NCI-H524 treated with DMSO at 0.1 percent for 48 hours (cell line): ENCODE measurements at regions not wholly inside any gene's neighbourhood (a gene's known extent, or its start where the extent isn't known, plus 50 kb on each side); places are given as distances from the start of the nearest gene placed in this dataset.
A peak's percentile ranks its signal among the peaks of the same experiment; 100 is the strongest.
"Not testable (repeated sequence)": the region's sequence is repeated elsewhere in the genome, so short reads cannot be mapped to it uniquely, and the experiment has no call there.

Experiments used
- DNase-seq: peaks from one replicate; lab custom pipeline; 2025; lab: John Stamatoyannopoulos, UW

DNA sequence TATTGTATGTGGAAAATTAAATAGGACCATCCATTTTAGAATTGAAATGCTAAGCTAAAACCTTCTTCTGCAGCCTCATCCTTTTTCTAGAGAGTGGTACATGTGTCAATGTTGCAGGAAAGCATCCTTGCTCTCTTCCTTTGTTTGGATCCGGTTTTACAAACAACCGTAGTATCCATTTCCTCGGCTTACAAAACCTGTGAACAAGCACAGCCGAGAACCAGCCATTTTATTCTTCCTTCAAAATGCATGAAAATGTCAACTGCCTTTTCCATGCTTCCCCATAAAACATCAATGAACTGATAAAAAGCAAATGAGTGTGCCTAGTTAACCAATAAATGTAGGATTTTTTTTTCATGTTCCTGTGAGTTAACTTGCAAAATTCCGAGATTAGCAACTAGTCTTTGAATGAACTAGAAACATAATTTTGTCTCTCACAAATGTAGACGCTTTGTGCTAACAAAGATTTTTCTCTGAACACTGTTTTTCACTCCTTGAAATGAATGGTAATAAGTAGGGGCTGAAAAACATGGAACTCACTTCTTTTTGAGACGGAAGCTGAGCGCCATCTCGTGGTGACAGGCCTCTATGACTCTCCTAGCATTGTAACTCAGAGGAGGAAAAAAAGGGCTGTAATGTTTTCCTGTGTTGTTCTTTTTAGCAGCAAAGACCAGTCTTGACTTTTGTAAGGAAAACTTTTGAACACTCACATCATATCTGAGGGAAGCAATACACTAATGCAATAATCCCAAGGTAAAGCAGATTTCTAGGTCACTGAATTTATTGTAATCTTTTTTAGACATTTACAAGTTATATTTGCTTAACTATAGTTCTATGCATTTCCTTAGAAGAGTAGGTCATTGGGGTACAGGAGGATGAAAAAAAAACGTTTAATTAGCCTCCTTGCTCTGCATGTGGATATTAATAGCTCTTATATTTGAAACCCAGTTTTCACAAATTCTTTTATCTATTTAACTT, 157.4 kb upstream of the FOXG1 start:
- no peak for DNase-seq

DNA sequence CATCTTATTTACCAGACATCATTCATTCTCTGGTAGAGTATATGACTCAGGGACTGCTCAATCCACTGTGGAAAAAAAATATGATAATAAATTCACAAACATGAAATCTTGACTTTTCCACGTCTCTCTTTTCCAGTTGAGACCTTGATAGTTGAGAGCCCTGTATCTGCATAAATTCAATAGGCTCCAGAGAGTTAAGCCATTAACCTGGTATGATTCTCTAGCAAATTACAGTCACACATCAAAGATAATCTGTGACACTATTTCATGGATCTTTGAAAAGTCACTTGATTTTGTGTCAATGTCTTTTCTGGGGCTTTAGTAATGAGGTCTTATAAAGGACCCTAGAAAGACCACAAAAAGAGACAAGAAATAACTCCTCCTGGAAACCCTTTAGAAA, 154.2 kb upstream of the FOXG1 start:
- no peak for DNase-seq

GRCh38 chr14:28613532-28613931, 153.1 kb upstream of the FOXG1 start:
- DNase-seq, result no peak

- DNase-seq, result no peak
Measured at GRCh38 chr14:28626780-28627179, 139.8 kb upstream of the FOXG1 start.

DNA sequence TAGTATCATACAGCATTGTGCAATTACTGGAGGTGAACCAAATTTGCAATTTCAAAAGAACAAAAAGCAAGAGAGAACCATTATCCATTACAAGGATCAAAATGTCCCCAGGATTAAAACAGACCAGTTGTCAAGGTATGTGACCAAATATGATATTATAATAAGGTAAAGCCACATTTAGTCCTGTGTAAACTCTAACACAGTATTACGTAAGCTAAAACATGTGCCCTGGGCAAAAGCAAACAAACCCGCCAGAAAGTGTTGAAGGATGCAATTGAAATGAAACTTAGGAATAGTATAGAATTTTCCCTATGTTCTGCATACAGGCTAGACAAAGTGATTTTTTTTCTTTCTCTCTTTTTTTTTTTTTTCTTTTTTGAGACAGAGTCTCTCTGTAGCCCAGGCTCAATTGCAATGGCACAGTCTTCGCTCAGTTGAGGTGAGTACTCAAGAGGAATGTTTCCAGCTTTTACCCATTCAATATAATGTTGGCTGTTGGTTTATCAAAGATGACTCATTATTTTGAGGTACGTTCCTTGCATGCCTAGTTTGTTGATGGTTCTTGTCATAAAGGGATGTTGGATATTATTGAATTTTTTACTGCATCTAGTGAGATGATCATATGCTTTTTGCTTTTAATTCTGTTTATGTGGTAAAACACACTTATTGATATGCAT, 137.1 kb upstream of the FOXG1 start:
- DNase-seq, result no peak

DNA sequence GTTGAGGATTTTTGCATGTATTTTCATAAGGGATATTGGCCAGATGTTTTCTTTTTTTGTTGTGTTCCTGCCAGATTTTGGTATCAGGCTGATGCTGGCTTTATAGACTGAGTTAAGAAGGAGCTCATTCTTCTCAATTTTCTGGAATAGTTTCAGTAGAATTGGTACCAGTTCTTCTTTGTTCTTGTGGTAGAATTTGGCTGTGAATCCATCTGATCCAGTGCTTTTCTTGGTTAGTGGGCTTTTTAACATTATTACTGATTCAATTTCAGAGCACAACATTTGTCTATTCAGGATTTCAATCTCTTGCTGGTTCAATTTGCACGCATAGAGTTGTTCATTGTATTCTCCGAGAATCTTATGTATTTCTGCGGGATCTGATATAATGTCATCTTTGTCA, 136.5 kb upstream of the FOXG1 start:
- DNase-seq, result no peak

GRCh38 chr14:28635387-28635786, 131.2 kb upstream of the FOXG1 start:
- peak; percentile 9 for DNase-seq

GRCh38 chr14:28635816-28636215, 130.8 kb upstream of the FOXG1 start:
- DNase-seq, result not testable (repeated sequence)

GRCh38 chr14:28641189-28641588, 125.4 kb upstream of the FOXG1 start:
- not testable (repeated sequence) for DNase-seq

DNA sequence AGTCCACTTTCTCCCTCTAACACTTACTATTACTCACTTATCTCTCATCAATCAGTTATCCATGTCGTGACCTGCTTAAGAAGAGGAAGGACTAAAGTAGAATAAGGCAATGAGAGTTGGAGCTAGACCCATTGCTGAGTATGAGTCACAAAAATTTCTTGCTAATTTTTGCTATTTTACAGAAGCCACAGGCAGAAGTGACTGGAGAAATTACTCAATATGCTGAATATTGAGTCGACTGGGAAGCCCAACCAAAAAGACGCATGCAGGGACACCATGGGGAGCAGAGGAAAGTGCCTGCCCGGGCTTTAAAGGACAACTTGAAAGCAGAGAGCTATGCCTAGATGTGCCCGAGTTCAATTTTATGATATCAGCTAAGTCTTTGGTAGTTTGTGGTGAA, 115.4 kb upstream of the FOXG1 start:
- no peak for DNase-seq

DNA sequence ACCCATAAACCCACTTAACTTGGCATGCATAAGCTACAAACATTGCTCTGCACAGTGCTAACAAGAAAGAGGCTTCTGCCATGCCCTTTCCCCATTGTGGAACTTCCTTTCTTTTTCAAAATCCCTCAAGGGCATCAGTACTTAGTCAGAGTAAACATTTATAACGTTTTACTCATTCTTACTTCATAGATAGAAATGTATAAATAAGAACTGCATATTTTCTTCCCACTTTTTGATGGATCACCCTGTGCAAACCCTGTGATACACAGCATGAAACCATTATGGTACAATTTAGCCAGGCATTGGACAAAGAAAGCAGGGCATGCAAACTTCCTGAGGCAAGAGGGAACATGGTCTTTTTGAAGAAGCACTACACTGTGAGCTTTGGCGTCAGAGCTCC, 113.8 kb upstream of the FOXG1 start:
- no peak for DNase-seq

DNA sequence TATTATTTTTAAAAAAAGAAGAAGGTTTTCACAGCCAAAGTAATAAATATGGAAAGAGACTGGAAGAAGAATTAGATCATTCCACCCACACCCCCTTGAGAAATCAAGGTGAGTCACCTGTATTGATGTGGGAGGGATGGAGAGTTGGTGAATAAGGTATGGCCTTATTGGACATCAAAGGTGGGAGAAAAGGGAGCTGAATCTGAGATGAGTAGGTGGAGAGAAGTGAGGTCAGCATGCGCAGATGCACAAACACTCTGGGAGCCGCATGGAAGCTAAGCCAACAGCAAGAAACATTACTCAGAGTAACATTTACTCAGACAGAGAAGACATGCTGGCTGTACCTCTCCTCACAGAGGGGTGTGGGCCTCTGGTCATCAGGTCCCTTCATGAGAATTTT, 113.1 kb upstream of the FOXG1 start:
- DNase-seq, result no peak

- peak; percentile 51 for DNase-seq
Measured at GRCh38 chr14:28656704-28657255, 109.8 kb upstream of the FOXG1 start.

DNA sequence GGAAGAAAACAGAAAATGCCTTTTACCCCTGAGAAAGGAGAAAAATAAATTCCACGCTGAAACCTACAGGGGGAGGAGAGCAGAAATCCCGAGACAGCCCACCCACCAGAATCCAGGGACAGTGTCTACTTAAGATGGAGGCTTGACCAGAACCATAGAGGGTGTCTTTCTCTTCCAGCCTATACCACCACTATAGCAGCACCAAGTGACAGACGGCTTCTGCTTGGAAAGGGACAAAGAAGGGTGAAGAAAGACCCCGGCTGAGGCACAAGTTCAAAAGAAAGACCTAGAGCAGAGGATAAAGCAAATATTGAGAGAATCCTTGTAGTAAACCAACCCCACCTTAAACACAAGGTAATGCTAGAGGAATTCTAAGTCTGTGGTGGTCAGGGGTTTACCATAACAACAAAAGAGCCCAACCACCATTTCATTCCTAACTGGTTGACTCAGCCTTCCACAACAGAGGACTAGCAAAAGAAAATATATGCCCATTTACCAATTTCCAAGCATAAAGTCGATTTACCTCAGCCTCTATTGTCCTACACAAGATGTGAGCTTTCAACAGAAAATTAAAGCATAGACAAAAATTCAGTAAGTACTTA, 105.3 kb upstream of the FOXG1 start:
- no peak for DNase-seq

GRCh38 chr14:28666961-28667360, 99.6 kb upstream of the FOXG1 start:
- no peak for DNase-seq

GRCh38 chr14:28671425-28671824, 95.2 kb upstream of the FOXG1 start:
- no peak for DNase-seq

GRCh38 chr14:28673056-28673455, 93.5 kb upstream of the FOXG1 start:
- DNase-seq, result no peak

GRCh38 chr14:28676479-28676878, 90.1 kb upstream of the FOXG1 start:
- no peak for DNase-seq

DNA sequence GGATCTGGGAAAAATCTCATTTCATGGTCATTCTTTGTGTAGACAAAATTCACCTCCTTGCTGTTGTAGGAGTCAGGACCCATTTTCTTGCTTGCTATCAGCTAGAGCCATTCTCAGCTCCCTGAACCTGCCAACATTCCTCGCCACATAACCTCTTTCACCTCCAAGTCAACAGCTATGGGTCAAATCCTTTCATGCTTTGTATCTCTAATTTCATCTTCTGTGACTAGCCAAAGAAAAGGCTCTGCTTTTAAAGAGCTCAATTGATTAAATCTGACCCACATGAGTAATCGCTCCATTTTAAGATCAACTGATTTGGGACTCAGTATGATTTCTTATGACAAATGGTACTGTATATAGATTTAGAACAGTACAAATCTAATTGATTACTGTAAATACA, 89.2 kb upstream of the FOXG1 start:
- no peak for DNase-seq

DNA sequence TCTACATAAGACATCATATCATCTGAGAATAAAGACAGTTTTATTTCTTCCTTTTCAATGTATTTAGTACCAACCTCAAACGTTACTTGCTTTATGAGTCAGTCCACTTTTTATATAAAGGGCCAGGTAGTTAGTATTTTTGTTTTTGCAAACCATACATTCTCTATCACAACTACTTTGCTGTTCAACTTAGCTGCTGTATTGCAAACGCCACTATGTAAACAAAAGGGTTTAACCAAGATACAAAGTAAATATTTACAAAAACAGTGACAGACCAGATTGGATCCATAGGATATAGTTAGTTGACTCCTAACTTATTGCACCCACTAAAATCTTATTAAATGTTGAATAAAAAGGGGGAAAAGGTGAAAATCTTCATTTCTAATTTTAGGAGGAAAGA, 87.7 kb upstream of the FOXG1 start:
- DNase-seq, result no peak

GRCh38 chr14:28681681-28682080, 84.9 kb upstream of the FOXG1 start:
- no peak for DNase-seq

DNA sequence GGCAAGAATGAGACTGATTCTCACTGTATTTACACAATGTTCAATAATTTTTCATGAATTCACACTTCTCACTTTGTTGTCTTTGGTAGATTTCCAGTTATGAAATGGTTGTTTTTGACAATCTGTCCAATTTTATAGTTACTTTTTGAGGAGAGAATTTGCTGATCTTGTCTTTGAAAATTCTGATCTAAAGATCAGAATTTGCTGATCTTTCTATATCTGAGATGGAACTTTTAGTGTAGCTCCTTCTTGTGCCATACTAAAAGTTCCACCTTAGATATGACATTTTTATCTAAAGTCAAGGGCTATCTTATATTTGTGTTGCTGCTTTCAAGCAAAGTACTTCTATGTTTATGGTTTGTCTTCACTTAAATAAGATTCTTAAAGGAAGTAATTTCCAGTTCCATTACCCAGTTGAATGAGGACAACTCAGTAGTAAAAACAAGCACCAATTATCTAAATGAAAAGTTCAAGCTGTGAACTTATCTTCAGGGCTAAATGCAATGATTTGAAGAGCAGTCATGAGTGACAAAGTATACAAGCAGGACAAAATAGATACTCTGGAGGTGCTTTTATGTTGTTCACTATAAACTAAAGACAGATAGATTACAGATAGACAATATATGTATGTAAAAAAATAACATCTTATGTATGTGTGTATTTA, 76.4 kb upstream of the FOXG1 start:
- no peak for DNase-seq
